ENCODE measurements at regions not wholly inside any gene's neighbourhood (a gene's known extent, or its start where the extent isn't known, plus 50 kb on each side); places are given as distances from the start of the nearest gene placed in this dataset.

DNA sequence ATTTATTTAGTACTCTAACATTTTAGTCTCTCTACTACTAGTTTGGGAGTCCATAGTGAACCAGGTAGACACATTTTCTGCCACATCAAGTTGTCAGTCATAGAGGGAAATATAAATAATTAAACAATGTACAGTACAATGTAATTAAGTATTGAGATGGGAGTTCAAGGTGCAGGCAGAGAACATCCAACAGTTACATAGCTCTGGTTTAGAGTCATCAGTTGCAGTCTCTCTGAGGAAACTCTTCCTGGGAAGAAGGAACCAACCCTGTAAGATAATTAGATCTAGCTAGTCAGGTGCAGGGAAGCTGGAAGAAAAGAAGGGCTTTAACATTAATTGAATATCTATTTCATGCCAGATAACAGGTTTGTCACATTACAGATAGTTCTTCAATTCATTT, 457.9 kb upstream of the DYNLRB2 start:
- H3K9me3 ChIP-seq (ENCODE audit: insufficient read depth, low read length): no peaks in the 10 kb centered on the region
- H2AFZ ChIP-seq (ENCODE audit: low read depth, low read length, severe bottlenecking): no peak overlapping the region
- H3K79me2 ChIP-seq (ENCODE audit: insufficient read depth, low read length): no peaks in the 10 kb centered on the region
- H3K4me3 ChIP-seq (ENCODE audit: insufficient read depth, low read length, poor library complexity, severe bottlenecking): no peak overlapping the region
- H3K4me2 ChIP-seq (ENCODE audit: low read depth, low read length, poor library complexity, severe bottlenecking): no peak overlapping the region
- H3K9me2 ChIP-seq (replicated peaks; ENCODE audit: insufficient read depth, low read length): no peaks in the 10 kb centered on the region
- no peak overlapping the region for H3K27ac ChIP-seq (ENCODE audit: low read depth, low read length)
- no peaks in the 10 kb centered on the region for H3K27me3 ChIP-seq (ENCODE audit: low read length)
- H3K36me3 ChIP-seq (ENCODE audit: low read length): no peaks in the 10 kb centered on the region
- H4K20me1 ChIP-seq (ENCODE audit: low read depth, low read length): no peaks in the 10 kb centered on the region
- H3K9ac ChIP-seq (ENCODE audit: low read length): no peak overlapping the region
- TF ChIP-seq EZH2phosphoT487 (conservative IDR thresholded peaks at IDR 0.05; ENCODE audit: low read length): no peak
- TF ChIP-seq, protein P1, sequence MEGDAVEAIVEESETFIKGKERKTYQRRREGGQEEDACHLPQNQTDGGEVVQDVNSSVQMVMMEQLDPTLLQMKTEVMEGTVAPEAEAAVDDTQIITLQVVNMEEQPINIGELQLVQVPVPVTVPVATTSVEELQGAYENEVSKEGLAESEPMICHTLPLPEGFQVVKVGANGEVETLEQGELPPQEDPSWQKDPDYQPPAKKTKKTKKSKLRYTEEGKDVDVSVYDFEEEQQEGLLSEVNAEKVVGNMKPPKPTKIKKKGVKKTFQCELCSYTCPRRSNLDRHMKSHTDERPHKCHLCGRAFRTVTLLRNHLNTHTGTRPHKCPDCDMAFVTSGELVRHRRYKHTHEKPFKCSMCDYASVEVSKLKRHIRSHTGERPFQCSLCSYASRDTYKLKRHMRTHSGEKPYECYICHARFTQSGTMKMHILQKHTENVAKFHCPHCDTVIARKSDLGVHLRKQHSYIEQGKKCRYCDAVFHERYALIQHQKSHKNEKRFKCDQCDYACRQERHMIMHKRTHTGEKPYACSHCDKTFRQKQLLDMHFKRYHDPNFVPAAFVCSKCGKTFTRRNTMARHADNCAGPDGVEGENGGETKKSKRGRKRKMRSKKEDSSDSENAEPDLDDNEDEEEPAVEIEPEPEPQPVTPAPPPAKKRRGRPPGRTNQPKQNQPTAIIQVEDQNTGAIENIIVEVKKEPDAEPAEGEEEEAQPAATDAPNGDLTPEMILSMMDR (IDR thresholded peaks at IDR 0.05; ENCODE audit: insufficient read depth, low read length, poor library complexity, severe bottlenecking): no peak
- no peaks in the 10 kb centered on the region for H3F3A ChIP-seq (ENCODE audit: insufficient read depth)

DNA sequence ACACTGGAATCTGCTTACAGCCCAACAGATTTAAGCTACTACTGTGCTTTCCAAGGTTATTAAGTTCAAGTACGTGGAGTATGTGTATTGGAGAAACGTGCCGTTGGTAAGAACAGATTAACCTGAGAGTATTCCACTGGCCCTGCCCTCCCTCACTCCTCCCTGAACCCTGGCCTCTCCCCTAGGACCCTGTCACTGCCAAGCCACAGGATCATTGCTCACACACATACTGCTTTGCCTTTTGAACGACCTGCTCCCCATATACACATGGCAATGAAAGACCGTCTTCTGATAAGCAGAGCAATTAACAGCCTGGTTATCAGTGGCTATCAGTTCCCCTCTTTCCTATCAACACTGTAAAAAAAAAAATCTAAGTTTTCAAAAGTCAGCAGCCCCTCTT, 458.9 kb upstream of the DYNLRB2 start:
- H3K27ac ChIP-seq (ENCODE audit: low read depth, low read length): no peak overlapping the region
- H3F3A ChIP-seq (ENCODE audit: insufficient read depth): no peaks in the 10 kb centered on the region
- no peaks in the 10 kb centered on the region for H3K27me3 ChIP-seq (ENCODE audit: low read length)
- no peaks in the 10 kb centered on the region for H3K9me2 ChIP-seq (replicated peaks; ENCODE audit: insufficient read depth, low read length)
- H4K20me1 ChIP-seq (ENCODE audit: low read depth, low read length): no peaks in the 10 kb centered on the region
- no peaks in the 10 kb centered on the region for H3K36me3 ChIP-seq (ENCODE audit: low read length)
- no peak overlapping the region for H2AFZ ChIP-seq (ENCODE audit: low read depth, low read length, severe bottlenecking)
- TF ChIP-seq, protein P1 (IDR thresholded peaks at IDR 0.05; ENCODE audit: insufficient read depth, low read length, poor library complexity, severe bottlenecking): no peak
- no peak for TF ChIP-seq EZH2phosphoT487 (conservative IDR thresholded peaks at IDR 0.05; ENCODE audit: low read length)
- no peak overlapping the region for H3K4me3 ChIP-seq (ENCODE audit: insufficient read depth, low read length, poor library complexity, severe bottlenecking)
- no peak overlapping the region for H3K9ac ChIP-seq (ENCODE audit: low read length)
- H3K79me2 ChIP-seq (ENCODE audit: insufficient read depth, low read length): no peaks in the 10 kb centered on the region
- no peaks in the 10 kb centered on the region for H3K9me3 ChIP-seq (ENCODE audit: insufficient read depth, low read length)
- no peak overlapping the region for H3K4me2 ChIP-seq (ENCODE audit: low read depth, low read length, poor library complexity, severe bottlenecking)

DNA sequence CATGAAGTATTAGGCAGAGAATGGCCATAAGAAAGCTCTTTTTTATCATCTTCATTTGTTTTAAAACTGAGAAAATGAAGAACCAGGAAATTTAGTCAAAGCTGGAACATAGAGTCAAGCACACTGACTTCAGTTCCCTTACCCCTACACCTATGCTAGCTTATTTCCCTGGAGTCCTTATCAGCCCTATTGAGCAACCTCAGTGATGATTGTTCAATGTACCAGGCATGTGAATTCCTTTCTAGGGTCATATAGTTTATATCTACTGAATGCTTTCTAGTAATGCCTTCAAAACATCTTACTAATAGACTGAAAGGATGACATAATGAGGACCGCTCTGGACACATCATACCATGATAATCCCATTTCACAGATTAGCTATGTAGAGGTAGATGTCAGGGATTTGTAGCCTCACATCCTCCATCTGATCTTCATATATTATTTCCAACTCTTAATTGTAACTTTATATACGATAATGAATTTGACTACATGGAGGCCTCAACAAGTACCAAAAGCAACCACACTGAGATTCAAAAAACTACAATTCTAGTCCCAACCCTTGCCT, 460.4 kb upstream of the DYNLRB2 start:
- H3K9me3 ChIP-seq (ENCODE audit: insufficient read depth, low read length): no peaks in the 10 kb centered on the region

More for the DNA sequence above, 460.4 kb upstream of the DYNLRB2 start:
- Histone ChIP-seq H3K4me3 (ENCODE audit: insufficient read depth, low read length, poor library complexity, severe bottlenecking) (no peak overlapping the region), H3F3A (ENCODE audit: insufficient read depth) (no peaks in the 10 kb centered on the region), H3K27ac (ENCODE audit: low read depth, low read length) (no peak overlapping the region), H3K9me2 (replicated peaks; ENCODE audit: insufficient read depth, low read length) (no peaks in the 10 kb centered on the region), H3K4me2 (ENCODE audit: low read depth, low read length, poor library complexity, severe bottlenecking) (no peak overlapping the region), H4K20me1 (ENCODE audit: low read depth, low read length) (no peaks in the 10 kb centered on the region), H3K36me3 (ENCODE audit: low read length) (no peaks in the 10 kb centered on the region), H3K79me2 (ENCODE audit: insufficient read depth, low read length) (no peaks in the 10 kb centered on the region), H2AFZ (ENCODE audit: low read depth, low read length, severe bottlenecking) (no peak overlapping the region), H3K9ac (ENCODE audit: low read length) (no peak overlapping the region), H3K27me3 (ENCODE audit: low read length) (no peaks in the 10 kb centered on the region)
- TF ChIP-seq, protein P1 (IDR thresholded peaks at IDR 0.05; ENCODE audit: insufficient read depth, low read length, poor library complexity, severe bottlenecking): no peak
- no peak for TF ChIP-seq EZH2phosphoT487 (conservative IDR thresholded peaks at IDR 0.05; ENCODE audit: low read length)

All from SU-DHL-6 (cell line).